Keratinocyte (primary cell): ENCODE measurements at regions not wholly inside any gene's neighbourhood (a gene's known extent, or its start where the extent isn't known, plus 50 kb on each side); places are given as distances from the start of the nearest gene placed in this dataset.

Source experiments
- EZH2 ChIP-seq: IDR thresholded peaks from one replicate; pipeline ENCODE4 v1.6.1; 2012; ENCODE audit warnings: inconsistent platforms, mild to moderate bottlenecking, low read length, moderate library complexity
- TF ChIP-seq, protein P1 (sequence below), 3 experiments: IDR thresholded peaks in 1 of 3; conservative IDR thresholded peaks in 1 of 3; optimal IDR thresholded peaks in 1 of 3; 2 replicates in 2 of 3; 3 replicates in 1 of 3; pipeline versions ENCODE3 to v1.5.1; 2011; ENCODE audit warnings: low read length in 3 of 3, mild to moderate bottlenecking in 3 of 3, moderate library complexity in 2 of 3, control low read depth in 1 of 3, inconsistent platforms in 1 of 3; ENCODE audit not compliant: insufficient read depth in 2 of 3; ENCODE audit errors: extremely low read depth in 1 of 3

DNA sequence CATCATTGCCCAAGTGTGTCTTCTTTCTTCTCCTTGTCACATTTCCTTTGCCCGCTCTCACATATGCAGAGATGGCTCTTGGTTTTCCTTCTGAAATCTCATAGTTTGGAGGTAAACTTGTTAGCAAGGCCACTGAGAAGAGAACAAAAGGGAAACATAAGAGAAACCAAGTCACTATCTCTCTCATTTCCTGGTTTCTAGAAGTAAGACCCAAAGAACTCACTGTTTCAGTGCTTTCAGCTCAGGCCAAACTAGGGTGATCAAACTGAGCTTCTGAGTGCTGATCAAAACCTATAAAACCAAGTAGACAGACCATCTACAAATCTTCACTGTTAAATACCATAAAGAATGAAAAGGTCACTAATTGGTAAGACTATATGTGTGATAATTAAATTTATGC, 275.4 kb upstream of the BTG1 start:
- no peak for TF ChIP-seq EZH2
- TF ChIP-seq, protein P1, sequence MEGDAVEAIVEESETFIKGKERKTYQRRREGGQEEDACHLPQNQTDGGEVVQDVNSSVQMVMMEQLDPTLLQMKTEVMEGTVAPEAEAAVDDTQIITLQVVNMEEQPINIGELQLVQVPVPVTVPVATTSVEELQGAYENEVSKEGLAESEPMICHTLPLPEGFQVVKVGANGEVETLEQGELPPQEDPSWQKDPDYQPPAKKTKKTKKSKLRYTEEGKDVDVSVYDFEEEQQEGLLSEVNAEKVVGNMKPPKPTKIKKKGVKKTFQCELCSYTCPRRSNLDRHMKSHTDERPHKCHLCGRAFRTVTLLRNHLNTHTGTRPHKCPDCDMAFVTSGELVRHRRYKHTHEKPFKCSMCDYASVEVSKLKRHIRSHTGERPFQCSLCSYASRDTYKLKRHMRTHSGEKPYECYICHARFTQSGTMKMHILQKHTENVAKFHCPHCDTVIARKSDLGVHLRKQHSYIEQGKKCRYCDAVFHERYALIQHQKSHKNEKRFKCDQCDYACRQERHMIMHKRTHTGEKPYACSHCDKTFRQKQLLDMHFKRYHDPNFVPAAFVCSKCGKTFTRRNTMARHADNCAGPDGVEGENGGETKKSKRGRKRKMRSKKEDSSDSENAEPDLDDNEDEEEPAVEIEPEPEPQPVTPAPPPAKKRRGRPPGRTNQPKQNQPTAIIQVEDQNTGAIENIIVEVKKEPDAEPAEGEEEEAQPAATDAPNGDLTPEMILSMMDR (optimal IDR thresholded peaks at IDR 0.05 in 1 of 3, IDR thresholded peaks at IDR 0.05 in 1 of 3, conservative IDR thresholded peaks at IDR 0.05 in 1 of 3; ENCODE audit: extremely low read depth in 1 of 3, insufficient read depth in 2 of 3, low read length in 3 of 3) = no peak
